ENCODE measurements at regions not wholly inside any gene's neighbourhood (a gene's known extent, or its start where the extent isn't known, plus 50 kb on each side); places are given as distances from the start of the nearest gene placed in this dataset.

- TF ChIP-seq ELF4 (IDR thresholded peaks at IDR 0.05) (no peak), ZNF384 (IDR thresholded peaks at IDR 0.05) (no peak), SP1 (IDR thresholded peaks at IDR 0.05) (no peak), PKNOX1 (IDR thresholded peaks at IDR 0.05) (no peak), L3MBTL2 (conservative IDR thresholded peaks at IDR 0.05) (no peak), SUZ12 (IDR thresholded peaks at IDR 0.05) (no peak), HDGF (IDR thresholded peaks at IDR 0.05; ENCODE audit: borderline replicate concordance) (no peak), BHLHE40 (IDR thresholded peaks at IDR 0.05; ENCODE audit: borderline replicate concordance) (no peak), FOXA1 (IDR thresholded peaks at IDR 0.05) (no peak), FOXM1 (IDR thresholded peaks at IDR 0.05; ENCODE audit: borderline replicate concordance) (no peak), FOXK2 (IDR thresholded peaks at IDR 0.05) (no peak), ARNT (IDR thresholded peaks at IDR 0.05) (no peak), LEF1 (IDR thresholded peaks at IDR 0.05; ENCODE audit: borderline replicate concordance) (no peak), NFRKB (IDR thresholded peaks at IDR 0.05) (no peak)
Observed at GRCh38 chr6:109893606-109894005, 84.5 kb upstream of the GPR6 start.
